ENCODE measurements at regions not wholly inside any gene's neighbourhood (a gene's known extent, or its start where the extent isn't known, plus 50 kb on each side); places are given as distances from the start of the nearest gene placed in this dataset.

DNA sequence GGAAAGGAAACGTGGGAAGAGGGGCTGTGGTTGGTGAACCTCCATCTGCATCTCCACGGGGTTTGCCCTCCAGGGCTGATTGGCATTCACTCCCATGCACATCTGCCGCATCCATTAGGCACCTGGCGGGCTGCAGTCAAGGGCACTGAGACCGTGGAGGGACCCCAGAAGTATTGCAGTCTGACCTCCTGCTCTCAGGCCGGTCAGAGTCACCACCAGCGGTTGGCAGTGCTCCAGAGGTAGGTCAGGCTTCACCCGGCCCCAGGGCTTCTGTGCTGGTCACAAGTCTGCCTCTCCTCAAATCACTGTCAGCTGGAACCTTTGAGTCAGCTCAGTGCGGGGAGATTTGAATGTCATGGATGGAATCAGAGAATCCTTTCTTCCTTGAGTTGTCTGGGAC, 132.3 kb downstream of the PAPOLA start:
- Histone ChIP-seq H3K4me1 (ENCODE audit: control insufficient read depth in 1 of 2, insufficient read depth in 2 of 2, low read length in 2 of 2) (no peaks in the 10 kb centered on the region), H3K9me3 (ENCODE audit: control insufficient read depth, low read length) (peaks cover under 1% of the 10 kb centered on the region), H3K4me3 (ENCODE audit: low read length in 2 of 2) (no peak overlapping the region), H3K27me3 (ENCODE audit: control insufficient read depth in 1 of 2, insufficient read depth in 2 of 2, low read length in 1 of 2) (no peaks in the 10 kb centered on the region), H3K27ac (ENCODE audit: low read depth in 1 of 2, low read length in 2 of 2) (no peak overlapping the region), H3K36me3 (ENCODE audit: control insufficient read depth in 1 of 2, insufficient read depth in 2 of 2, low read length in 1 of 2) (no peaks in the 10 kb centered on the region)
- ATAC-seq (ENCODE audit: low FRiP score) (no peak), DNase-seq (peak in 1 of 2 donors; percentile 21)
- WGBS, 2 donors: 74% methylated on average over 9 of the region's 9 CpGs
- intact Hi-C loops (cut with DNase I): no loop called here

DNA sequence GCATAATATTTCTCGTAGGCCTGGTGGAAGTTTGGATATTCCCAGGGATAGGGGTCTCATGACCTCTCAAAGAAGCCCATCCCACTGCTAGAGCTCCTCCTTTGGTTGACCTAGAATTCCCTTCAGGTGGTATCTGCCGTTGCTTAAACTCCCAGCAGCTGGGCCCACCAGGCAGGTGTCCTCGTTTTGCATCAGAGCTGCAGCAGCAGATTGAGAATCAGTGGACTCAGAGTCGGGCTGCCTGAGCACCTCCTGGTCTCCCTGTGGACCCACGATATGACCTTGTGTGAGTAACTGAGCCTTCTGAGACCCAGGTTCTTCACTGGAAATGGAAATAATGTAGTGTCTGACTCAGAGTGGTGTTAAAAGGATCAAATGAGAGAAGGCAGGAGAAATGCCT, 132.7 kb downstream of the PAPOLA start:
- H3K4me1 ChIP-seq (ENCODE audit: control insufficient read depth in 1 of 2, insufficient read depth in 2 of 2, low read length in 2 of 2): no peaks in the 10 kb centered on the region
- H3K36me3 ChIP-seq (ENCODE audit: control insufficient read depth in 1 of 2, insufficient read depth in 2 of 2, low read length in 1 of 2): no peaks in the 10 kb centered on the region
- H3K4me3 ChIP-seq (ENCODE audit: low read length in 2 of 2): no peak overlapping the region
- ATAC-seq (ENCODE audit: low FRiP score) (no peak), DNase-seq (no peak)
- no peaks in the 10 kb centered on the region for H3K27me3 ChIP-seq (ENCODE audit: control insufficient read depth in 1 of 2, insufficient read depth in 2 of 2, low read length in 1 of 2)
- H3K9me3 ChIP-seq (ENCODE audit: control insufficient read depth, low read length): no peaks in the 10 kb centered on the region
- WGBS, 2 donors: 73 to 78% methylated on average over 5 of the region's 5 CpGs
- intact Hi-C loops (cut with DNase I): no loop called here
- no peak overlapping the region for H3K27ac ChIP-seq (ENCODE audit: low read depth in 1 of 2, low read length in 2 of 2)

DNA sequence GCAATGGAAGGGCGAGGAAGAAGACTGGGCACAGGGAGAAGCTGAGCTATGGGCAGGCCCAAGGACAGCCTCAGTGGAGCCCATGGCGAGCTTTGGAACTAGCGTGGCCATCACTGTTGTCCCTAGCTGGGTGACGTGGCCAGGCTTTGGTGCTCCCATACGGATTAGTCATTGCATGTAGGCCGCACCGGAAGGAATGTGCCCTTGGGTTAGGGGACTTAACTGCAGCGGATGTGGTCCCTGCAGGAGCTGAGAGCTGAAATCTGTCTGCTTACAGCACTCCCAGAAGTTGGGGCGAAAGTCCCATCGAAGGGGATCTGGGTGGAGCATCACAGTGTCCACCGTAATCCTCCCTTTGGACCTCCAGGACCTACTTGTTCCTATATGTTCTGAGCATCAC, 133.7 kb downstream of the PAPOLA start:
- DNase-seq: no peak
- no peaks in the 10 kb centered on the region for H3K27me3 ChIP-seq (ENCODE audit: control insufficient read depth in 1 of 2, insufficient read depth in 2 of 2, low read length in 1 of 2)
- H3K9me3 ChIP-seq (ENCODE audit: control insufficient read depth, low read length): no peaks in the 10 kb centered on the region
- no peak overlapping the region for H3K27ac ChIP-seq (ENCODE audit: low read depth in 1 of 2, low read length in 2 of 2)
- H3K4me3 ChIP-seq (ENCODE audit: low read length in 2 of 2): no peak overlapping the region
- no peaks in the 10 kb centered on the region for H3K4me1 ChIP-seq (ENCODE audit: control insufficient read depth in 1 of 2, insufficient read depth in 2 of 2, low read length in 2 of 2)
- intact Hi-C loops (cut with DNase I): no loop called here
- no peaks in the 10 kb centered on the region for H3K36me3 ChIP-seq (ENCODE audit: control insufficient read depth in 1 of 2, insufficient read depth in 2 of 2, low read length in 1 of 2)
- ATAC-seq (ENCODE audit: low FRiP score): no peak
- WGBS, 2 donors: 75 to 93% methylated on average over 11 of the region's 11 CpGs

DNA sequence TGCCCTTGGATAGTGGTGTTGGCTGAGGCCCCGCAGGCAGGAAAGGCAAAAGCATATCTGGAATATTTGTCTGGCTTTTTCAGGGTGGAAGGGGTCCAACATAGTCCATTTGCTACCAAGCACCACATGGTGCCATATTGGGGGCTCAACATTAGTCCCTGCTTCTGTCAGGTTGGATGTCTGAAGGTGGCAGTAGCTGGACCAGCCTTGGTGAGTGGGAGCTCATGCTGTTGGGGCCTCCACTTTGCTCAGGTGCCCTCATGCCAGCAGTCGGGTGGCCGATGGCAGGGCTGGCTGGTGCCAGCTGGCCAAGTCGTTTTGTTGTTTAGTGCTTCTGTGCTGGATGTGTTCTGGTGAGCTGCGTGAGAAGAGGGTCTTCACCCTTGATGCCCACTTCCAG, 135.3 kb downstream of the PAPOLA start:
- WGBS, 2 donors: 78% methylated on average over 5 of the region's 5 CpGs
- no peak for DNase-seq
- no peaks in the 10 kb centered on the region for H3K36me3 ChIP-seq (ENCODE audit: control insufficient read depth in 1 of 2, insufficient read depth in 2 of 2, low read length in 1 of 2)
- H3K4me1 ChIP-seq (ENCODE audit: control insufficient read depth in 1 of 2, insufficient read depth in 2 of 2, low read length in 2 of 2): no peaks in the 10 kb centered on the region
- H3K9me3 ChIP-seq (ENCODE audit: control insufficient read depth, low read length): no peaks in the 10 kb centered on the region
- no peak overlapping the region for H3K4me3 ChIP-seq (ENCODE audit: low read length in 2 of 2)
- intact Hi-C loops (cut with DNase I): no loop called here
- ATAC-seq (ENCODE audit: low FRiP score): no peak
- H3K27ac ChIP-seq (ENCODE audit: low read depth in 1 of 2, low read length in 2 of 2): no peak overlapping the region
- no peaks in the 10 kb centered on the region for H3K27me3 ChIP-seq (ENCODE audit: control insufficient read depth in 1 of 2, insufficient read depth in 2 of 2, low read length in 1 of 2)

DNA sequence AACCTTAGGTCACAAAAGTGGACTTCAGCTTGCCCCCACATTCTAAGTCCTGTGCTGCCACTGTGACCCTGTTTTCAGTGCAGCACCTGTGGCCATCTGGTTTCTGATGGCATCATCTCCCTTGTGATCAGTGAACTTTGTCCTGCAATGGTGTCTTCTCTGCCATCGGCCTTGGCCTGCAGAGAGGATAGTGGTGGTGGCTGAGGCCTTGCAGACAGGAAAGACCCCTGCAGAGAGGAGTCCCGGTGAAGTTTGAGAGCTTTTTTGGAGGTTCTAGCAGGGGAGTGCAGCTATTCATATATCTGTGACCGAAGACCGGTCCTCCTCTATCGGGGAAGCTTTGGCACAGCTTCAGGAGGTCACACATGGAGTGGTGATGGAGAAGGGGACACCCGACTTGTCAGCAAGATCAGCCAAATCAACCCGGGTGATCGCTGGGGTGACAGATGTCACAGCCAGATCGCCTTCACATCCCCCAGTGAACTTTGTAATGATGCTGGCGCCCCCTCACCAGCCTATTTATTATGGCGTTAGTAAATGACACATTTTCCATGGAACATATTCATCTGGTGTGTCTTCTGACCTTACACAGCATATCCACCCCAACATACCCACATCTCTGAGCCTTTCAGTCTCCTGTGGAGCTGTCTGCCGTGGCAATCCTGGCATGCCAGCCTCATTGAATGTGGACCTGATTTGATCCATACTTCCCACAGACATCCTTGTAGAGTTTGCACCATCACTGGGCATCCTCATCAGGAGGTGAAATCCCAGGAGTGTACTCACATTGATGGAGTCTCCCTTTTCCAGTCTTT, 136.1 kb downstream of the PAPOLA start:
- WGBS, 2 donors: 84 to 89% methylated on average over 12 of the region's 12 CpGs
- no peak for ATAC-seq (ENCODE audit: low FRiP score)

DNA sequence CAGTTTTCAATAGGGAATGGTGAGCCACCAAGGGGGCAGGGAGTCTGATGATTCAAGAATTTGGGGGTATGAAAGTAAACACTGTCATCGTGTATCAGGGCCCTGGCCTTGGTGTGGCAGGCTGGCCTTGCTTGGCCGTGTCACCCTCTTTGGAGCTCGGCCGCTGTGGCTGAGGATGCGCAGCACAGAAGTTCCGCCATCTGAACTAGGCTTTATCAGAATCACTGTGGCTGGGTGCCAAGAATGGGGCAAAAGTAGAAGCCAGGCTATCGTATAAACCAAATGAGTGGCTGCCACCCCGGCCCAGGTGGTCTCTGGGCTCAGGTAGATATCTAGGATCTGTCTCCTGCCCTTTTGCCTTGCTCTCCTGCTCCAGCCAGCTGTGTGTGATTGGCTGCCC, 137.4 kb downstream of the PAPOLA start:
- no peak overlapping the region for H3K27ac ChIP-seq (ENCODE audit: low read depth in 1 of 2, low read length in 2 of 2)
- ATAC-seq (ENCODE audit: low FRiP score) (no peak), DNase-seq (peak in 1 of 2 donors; percentile 65)
- no peak overlapping the region for H3K4me3 ChIP-seq (ENCODE audit: low read length in 2 of 2)
- H3K27me3 ChIP-seq (ENCODE audit: control insufficient read depth in 1 of 2, insufficient read depth in 2 of 2, low read length in 1 of 2): no peaks in the 10 kb centered on the region
- no peaks in the 10 kb centered on the region for H3K36me3 ChIP-seq (ENCODE audit: control insufficient read depth in 1 of 2, insufficient read depth in 2 of 2, low read length in 1 of 2)
- H3K4me1 ChIP-seq (ENCODE audit: control insufficient read depth in 1 of 2, insufficient read depth in 2 of 2, low read length in 2 of 2): no peaks in the 10 kb centered on the region
- intact Hi-C loops (cut with DNase I): no loop called here
- H3K9me3 ChIP-seq (ENCODE audit: control insufficient read depth, low read length): no peaks in the 10 kb centered on the region
- WGBS, 2 donors: 85 to 87% methylated on average over 8 of the region's 8 CpGs

More for the DNA sequence above, 136.1 kb downstream of the PAPOLA start:
- no peak for DNase-seq
- intact Hi-C loops (cut with DNase I): no loop called here
- Histone ChIP-seq H3K4me1 (ENCODE audit: control insufficient read depth in 1 of 2, insufficient read depth in 2 of 2, low read length in 2 of 2) (no peaks in the 10 kb centered on the region), H3K9me3 (ENCODE audit: control insufficient read depth, low read length) (no peaks in the 10 kb centered on the region), H3K27ac (ENCODE audit: low read depth in 1 of 2, low read length in 2 of 2) (no peak overlapping the region), H3K36me3 (ENCODE audit: control insufficient read depth in 1 of 2, insufficient read depth in 2 of 2, low read length in 1 of 2) (no peaks in the 10 kb centered on the region), H3K4me3 (ENCODE audit: low read length in 2 of 2) (no peak overlapping the region), H3K27me3 (ENCODE audit: control insufficient read depth in 1 of 2, insufficient read depth in 2 of 2, low read length in 1 of 2) (no peaks in the 10 kb centered on the region)

DNA sequence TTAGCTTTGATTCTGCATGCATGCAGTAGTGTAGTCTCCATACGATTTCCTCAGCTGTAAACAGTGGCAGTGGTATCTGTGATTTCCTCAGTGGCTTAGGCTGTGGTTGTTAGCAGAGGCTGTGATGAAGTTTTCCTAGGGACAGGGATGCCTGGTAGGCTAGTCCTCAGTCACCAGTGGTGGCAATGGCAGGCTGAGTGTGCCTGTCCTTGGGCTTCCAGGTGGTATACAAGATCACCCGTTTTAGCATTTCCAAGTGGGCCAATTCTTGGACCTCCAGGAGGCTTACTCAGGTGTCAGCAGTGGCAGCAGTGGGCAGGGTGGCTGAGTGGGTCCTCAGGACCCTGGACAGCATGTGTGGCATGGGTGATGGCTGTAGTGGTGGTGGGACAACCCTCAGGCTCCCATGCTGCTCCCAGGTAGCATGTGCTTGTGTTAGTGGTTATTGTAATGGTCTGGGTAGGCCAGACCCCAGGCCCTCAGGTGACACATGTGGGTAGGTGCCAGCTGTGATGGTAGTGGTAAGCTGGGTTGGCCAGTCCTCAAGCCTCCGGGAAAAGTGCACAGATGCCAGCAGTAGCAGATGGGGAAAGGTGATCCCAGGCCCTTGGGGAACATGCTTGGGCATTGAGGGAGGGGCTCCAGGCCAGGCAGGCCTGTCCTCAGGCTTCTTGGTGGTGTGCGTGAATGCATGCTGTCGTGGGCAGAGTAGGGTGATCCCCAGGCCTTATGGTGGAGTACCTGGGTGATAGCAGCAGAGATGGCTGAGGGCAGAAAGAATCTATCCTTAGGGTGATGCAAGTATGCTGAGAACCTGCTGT, 146.5 kb downstream of the PAPOLA start:
- H3K36me3 ChIP-seq (ENCODE audit: control insufficient read depth in 1 of 2, insufficient read depth in 2 of 2, low read length in 1 of 2): no peaks in the 10 kb centered on the region
- ATAC-seq (ENCODE audit: low FRiP score): no peak
- no peaks in the 10 kb centered on the region for H3K4me1 ChIP-seq (ENCODE audit: control insufficient read depth in 1 of 2, insufficient read depth in 2 of 2, low read length in 2 of 2)
- H3K27me3 ChIP-seq (ENCODE audit: control insufficient read depth in 1 of 2, insufficient read depth in 2 of 2, low read length in 1 of 2): no peaks in the 10 kb centered on the region
- peaks cover 4% of the 10 kb centered on the region for H3K9me3 ChIP-seq (ENCODE audit: control insufficient read depth, low read length)
- DNase-seq: no peak
- intact Hi-C loops (cut with DNase I): no loop called here
- H3K4me3 ChIP-seq (ENCODE audit: low read length in 2 of 2): no peak overlapping the region
- no peak overlapping the region for H3K27ac ChIP-seq (ENCODE audit: low read depth in 1 of 2, low read length in 2 of 2)
- 76 to 78% methylated on average over 5 of the region's 5 CpGs for whole genome bisulfite sequencing, 2 donors

DNA sequence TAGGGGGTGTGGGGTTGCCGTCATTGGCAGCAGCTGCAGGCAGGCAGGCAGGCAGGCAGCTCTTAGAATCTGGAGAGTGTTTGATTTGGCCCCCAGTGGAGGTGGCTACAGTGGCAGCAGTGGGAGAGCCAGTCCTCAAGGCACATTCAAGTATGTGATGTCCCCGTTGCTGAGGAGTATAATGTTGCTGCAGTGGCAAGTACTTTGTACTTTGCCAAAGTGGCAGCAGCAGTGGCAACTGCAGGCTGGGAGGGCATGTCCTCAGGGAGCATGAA, 147.1 kb downstream of the PAPOLA start:
- Histone ChIP-seq H3K36me3 (ENCODE audit: control insufficient read depth in 1 of 2, insufficient read depth in 2 of 2, low read length in 1 of 2) (no peaks in the 10 kb centered on the region), H3K4me3 (ENCODE audit: low read length in 2 of 2) (no peak overlapping the region)

DNA sequence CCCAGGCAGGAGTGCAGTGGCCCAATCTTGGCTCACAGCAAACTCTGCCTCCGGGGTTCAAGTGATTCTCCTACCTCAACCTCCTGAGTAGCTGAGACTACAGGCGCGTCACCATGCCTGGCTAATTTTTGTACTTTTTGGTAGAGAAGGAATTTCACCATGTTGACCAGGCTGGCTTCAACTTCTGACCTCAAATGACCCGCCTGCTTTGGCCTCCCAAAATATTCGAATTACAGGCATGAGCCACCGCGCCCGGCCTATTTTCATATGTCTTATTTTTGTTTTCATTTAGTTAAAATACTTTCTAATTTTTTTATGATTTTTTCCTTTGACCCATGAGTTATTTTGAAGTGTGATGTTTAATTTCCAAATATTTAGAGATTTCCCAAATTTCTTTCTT, 143.6 kb upstream of the VRK1 start:
- intact Hi-C loops (cut with DNase I): no loop called here
- ATAC-seq (ENCODE audit: low FRiP score) (no peak), DNase-seq (no peak)
- 91 to 92% methylated on average over 8 of the region's 8 CpGs for WGBS, 2 donors
- Histone ChIP-seq H3K27ac (ENCODE audit: low read depth in 1 of 2, low read length in 2 of 2) (no peak overlapping the region), H3K36me3 (ENCODE audit: control insufficient read depth in 1 of 2, insufficient read depth in 2 of 2, low read length in 1 of 2) (no peaks in the 10 kb centered on the region), H3K27me3 (ENCODE audit: control insufficient read depth in 1 of 2, insufficient read depth in 2 of 2, low read length in 1 of 2) (no peaks in the 10 kb centered on the region), H3K4me1 (ENCODE audit: control insufficient read depth in 1 of 2, insufficient read depth in 2 of 2, low read length in 2 of 2) (no peaks in the 10 kb centered on the region), H3K9me3 (ENCODE audit: control insufficient read depth, low read length) (peaks cover 5% of the 10 kb centered on the region), H3K4me3 (ENCODE audit: low read length in 2 of 2) (no peak overlapping the region)

More for the DNA sequence above, 147.1 kb downstream of the PAPOLA start:
- Histone ChIP-seq H3K9me3 (ENCODE audit: control insufficient read depth, low read length) (peaks cover 4% of the 10 kb centered on the region), H3K27me3 (ENCODE audit: control insufficient read depth in 1 of 2, insufficient read depth in 2 of 2, low read length in 1 of 2) (no peaks in the 10 kb centered on the region), H3K4me1 (ENCODE audit: control insufficient read depth in 1 of 2, insufficient read depth in 2 of 2, low read length in 2 of 2) (no peaks in the 10 kb centered on the region), H3K27ac (ENCODE audit: low read depth in 1 of 2, low read length in 2 of 2) (no peak overlapping the region)
- WGBS, 2 donors: 48 to 70% methylated on average over 2 of the region's 2 CpGs
- DNase-seq (no peak), ATAC-seq (ENCODE audit: low FRiP score) (no peak)
- intact Hi-C loops (cut with DNase I): no loop called here

Data from aorta (tissue), 5 donors.